Keratinocyte (primary cell): ENCODE measurements at regions not wholly inside any gene's neighbourhood (a gene's known extent, or its start where the extent isn't known, plus 50 kb on each side); places are given as distances from the start of the nearest gene placed in this dataset.

Experiments
- DNase-seq: peaks from one replicate; pipeline ENCODE4 v3.0.0-alpha.2; 2011; ENCODE audit warnings: low read depth, missing footprints, low spot score
- FAIRE-seq: peaks from 2 replicates; lab custom pipeline; 2011; peaks lifted over from hg19 to GRCh38; lab: Jason Lieb, UNC
- H2AFZ ChIP-seq: 2 replicates; pipeline ENCODE4 v1.6.0; 2012; ENCODE audit warnings: low read length, control low read depth, inconsistent platforms; ENCODE audit not compliant: control insufficient read depth
- H3K27ac ChIP-seq: 2 replicates; pipeline ENCODE4 v1.5.1; 2011; ENCODE audit warnings: low read length; ENCODE audit not compliant: control insufficient read depth, insufficient read depth
- H3K27me3 ChIP-seq: 3 replicates; pipeline ENCODE4 v1.6.0; 2011; ENCODE audit warnings: low read length; ENCODE audit not compliant: control insufficient read depth, insufficient read depth; ENCODE audit errors: extremely low read depth
- H3K36me3 ChIP-seq, 2 experiments: 2 replicates in 1 of 2; 3 replicates in 1 of 2; pipeline ENCODE4 v1.5.1; 2011; ENCODE audit warnings: low read length in 2 of 2, mild to moderate bottlenecking in 1 of 2; ENCODE audit not compliant: control insufficient read depth in 2 of 2, insufficient read depth in 2 of 2; ENCODE audit errors: extremely low read depth in 1 of 2
- H3K4me1 ChIP-seq: 3 replicates; pipeline ENCODE4 v1.5.1; 2011; ENCODE audit warnings: low read length; ENCODE audit not compliant: control insufficient read depth, insufficient read depth; ENCODE audit errors: extremely low read depth
- H3K4me2 ChIP-seq: 3 replicates; pipeline ENCODE4 v1.6.0; 2011; ENCODE audit warnings: low read depth, low read length; ENCODE audit not compliant: control insufficient read depth, insufficient read depth; ENCODE audit errors: extremely low read depth
- H3K4me3 ChIP-seq, 3 experiments: fragments of 200-600 bp in 1 of 3; sonication (generic) in 1 of 3; 2 replicates in 2 of 3; 3 replicates in 1 of 3; pipeline ENCODE4 v1.5.1; 2011 to 2016; ENCODE audit warnings: low read length in 3 of 3, mild to moderate bottlenecking in 3 of 3, control low read depth in 2 of 3, inconsistent platforms in 1 of 3, low read depth in 1 of 3, mixed read lengths in 1 of 3, mixed run types in 1 of 3, moderate library complexity in 1 of 3; ENCODE audit not compliant: control insufficient read depth in 2 of 3, insufficient read depth in 2 of 3; ENCODE audit errors: extremely low read depth in 1 of 3
- H3K79me2 ChIP-seq: 2 replicates; pipeline ENCODE4 v1.6.0; 2012; ENCODE audit warnings: low read length; ENCODE audit not compliant: control insufficient read depth, insufficient read depth
- H3K9ac ChIP-seq: 3 replicates; pipeline ENCODE4 v1.6.0; 2011; ENCODE audit warnings: low read length; ENCODE audit not compliant: control insufficient read depth, insufficient read depth; ENCODE audit errors: extremely low read depth
- H3K9me1 ChIP-seq: 3 replicates; pipeline ENCODE4 v1.6.0; 2011; ENCODE audit warnings: low read length; ENCODE audit not compliant: control insufficient read depth, insufficient read depth; ENCODE audit errors: extremely low read depth
- H3K9me3 ChIP-seq: 2 replicates; pipeline ENCODE4 v1.5.1; 2012; ENCODE audit warnings: low read depth, low read length; ENCODE audit not compliant: control insufficient read depth
- H4K20me1 ChIP-seq: 3 replicates; pipeline ENCODE4 v1.6.0; 2011; ENCODE audit warnings: low read length; ENCODE audit not compliant: control insufficient read depth, insufficient read depth; ENCODE audit errors: extremely low read depth
- EZH2 ChIP-seq: IDR thresholded peaks from one replicate; pipeline ENCODE4 v1.6.1; 2012; ENCODE audit warnings: inconsistent platforms, mild to moderate bottlenecking, low read length, moderate library complexity
- dilution Hi-C: fragments of 300-500 bp; cut with MboI; formaldehyde crosslinking; loops from one replicate; pipeline ENCODE4 v1.7.0; 2020; ENCODE audit warnings: low sequenced_read_pairs; ENCODE audit not compliant: extremely low pct_ligation_motif_present
- TF ChIP-seq, protein P1 (sequence below), 3 experiments: IDR thresholded peaks in 1 of 3; conservative IDR thresholded peaks in 1 of 3; optimal IDR thresholded peaks in 1 of 3; 2 replicates in 2 of 3; 3 replicates in 1 of 3; pipeline versions ENCODE3 to v1.5.1; 2011; ENCODE audit warnings: low read length in 3 of 3, mild to moderate bottlenecking in 3 of 3, moderate library complexity in 2 of 3, control low read depth in 1 of 3, inconsistent platforms in 1 of 3; ENCODE audit not compliant: insufficient read depth in 2 of 3; ENCODE audit errors: extremely low read depth in 1 of 3

DNA sequence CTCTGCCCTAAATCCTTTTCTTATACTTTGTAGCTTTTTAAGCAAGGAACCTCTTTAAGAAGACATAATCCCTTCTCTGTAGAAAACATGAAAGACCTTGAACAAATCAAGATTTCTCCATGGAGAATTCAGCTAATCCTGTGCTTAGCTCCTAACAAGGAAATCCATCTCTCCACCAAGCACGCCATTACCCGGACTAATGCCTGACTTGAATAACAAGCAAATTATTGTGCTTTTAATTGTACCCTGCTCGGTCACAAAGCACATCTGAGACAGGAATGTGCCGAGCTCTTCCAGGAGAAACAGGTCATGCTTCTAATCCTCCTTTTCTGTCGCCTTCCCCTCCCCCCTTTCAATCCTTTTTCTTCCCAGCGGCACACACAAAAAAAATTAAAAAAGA, 141.3 kb downstream of the PSAT1 start:
- Histone ChIP-seq H3K27me3 (peaks cover 6% of the 10 kb centered on the region), H2AFZ (no peak overlapping the region), H3K4me2 (no peak overlapping the region)

DNA sequence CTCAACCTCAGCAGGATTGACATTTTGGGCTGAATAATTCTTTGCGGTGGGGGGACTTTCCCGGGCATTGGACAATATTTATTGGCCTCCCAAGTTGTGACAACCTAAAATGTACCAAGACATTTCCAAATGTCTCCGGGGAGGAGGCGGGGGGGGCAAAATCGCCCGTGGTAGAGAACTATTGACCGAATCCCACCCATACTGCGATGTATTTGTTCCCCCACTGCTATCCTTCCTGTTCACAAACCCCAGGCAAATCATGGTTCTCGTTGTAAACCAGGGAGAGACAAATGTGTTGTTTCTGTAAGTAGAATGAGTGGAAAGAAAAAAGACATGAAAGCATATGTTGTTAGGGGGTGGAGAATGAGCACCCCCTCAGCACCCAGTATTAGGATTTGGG, 141.9 kb downstream of the PSAT1 start:
- Histone ChIP-seq H3K27ac (no peak overlapping the region), H3K4me1 (no peaks in the 10 kb centered on the region), H3K9me1 (no peaks in the 10 kb centered on the region), H3K9ac (no peak overlapping the region), H3K27me3 (peaks cover 6% of the 10 kb centered on the region), H3K36me3 (no peaks in the 10 kb centered on the region), H3K4me2 (no peak overlapping the region), H4K20me1 (no peaks in the 10 kb centered on the region), H2AFZ (no peak overlapping the region), H3K4me3 (no peak overlapping the region), H3K9me3 (no peaks in the 10 kb centered on the region), H3K79me2 (no peaks in the 10 kb centered on the region)
- FAIRE-seq (no peak), DNase-seq (no peak)
- dilution Hi-C loops: no loop called here
- TF ChIP-seq, protein P1, sequence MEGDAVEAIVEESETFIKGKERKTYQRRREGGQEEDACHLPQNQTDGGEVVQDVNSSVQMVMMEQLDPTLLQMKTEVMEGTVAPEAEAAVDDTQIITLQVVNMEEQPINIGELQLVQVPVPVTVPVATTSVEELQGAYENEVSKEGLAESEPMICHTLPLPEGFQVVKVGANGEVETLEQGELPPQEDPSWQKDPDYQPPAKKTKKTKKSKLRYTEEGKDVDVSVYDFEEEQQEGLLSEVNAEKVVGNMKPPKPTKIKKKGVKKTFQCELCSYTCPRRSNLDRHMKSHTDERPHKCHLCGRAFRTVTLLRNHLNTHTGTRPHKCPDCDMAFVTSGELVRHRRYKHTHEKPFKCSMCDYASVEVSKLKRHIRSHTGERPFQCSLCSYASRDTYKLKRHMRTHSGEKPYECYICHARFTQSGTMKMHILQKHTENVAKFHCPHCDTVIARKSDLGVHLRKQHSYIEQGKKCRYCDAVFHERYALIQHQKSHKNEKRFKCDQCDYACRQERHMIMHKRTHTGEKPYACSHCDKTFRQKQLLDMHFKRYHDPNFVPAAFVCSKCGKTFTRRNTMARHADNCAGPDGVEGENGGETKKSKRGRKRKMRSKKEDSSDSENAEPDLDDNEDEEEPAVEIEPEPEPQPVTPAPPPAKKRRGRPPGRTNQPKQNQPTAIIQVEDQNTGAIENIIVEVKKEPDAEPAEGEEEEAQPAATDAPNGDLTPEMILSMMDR (optimal IDR thresholded peaks at IDR 0.05 in 1 of 3, IDR thresholded peaks at IDR 0.05 in 1 of 3, conservative IDR thresholded peaks at IDR 0.05 in 1 of 3; ENCODE audit: extremely low read depth in 1 of 3, insufficient read depth in 2 of 3, low read length in 3 of 3): no peak
- no peak for TF ChIP-seq EZH2

More for the DNA sequence above, 141.3 kb downstream of the PSAT1 start:
- Histone ChIP-seq H3K9me3 (no peaks in the 10 kb centered on the region), H3K9ac (no peak overlapping the region), H3K27ac (no peak overlapping the region), H3K79me2 (no peaks in the 10 kb centered on the region), H3K4me3 (no peak overlapping the region), H4K20me1 (no peaks in the 10 kb centered on the region), H3K9me1 (no peaks in the 10 kb centered on the region), H3K4me1 (no peaks in the 10 kb centered on the region), H3K36me3 (no peaks in the 10 kb centered on the region)
- dilution Hi-C loops: no loop called here
- no peak for FAIRE-seq
- TF ChIP-seq, protein P1 (optimal IDR thresholded peaks at IDR 0.05 in 1 of 3, IDR thresholded peaks at IDR 0.05 in 1 of 3, conservative IDR thresholded peaks at IDR 0.05 in 1 of 3; ENCODE audit: extremely low read depth in 1 of 3, insufficient read depth in 2 of 3, low read length in 3 of 3): no peak
- peak; percentile 11 for TF ChIP-seq EZH2
- DNase-seq: no peak
